ENCODE measurements at regions not wholly inside any gene's neighbourhood (a gene's known extent, or its start where the extent isn't known, plus 50 kb on each side); places are given as distances from the start of the nearest gene placed in this dataset.

- no peaks in the 10 kb centered on the region for H3K9me3 ChIP-seq (ENCODE audit: low read length)
- no peaks in the 10 kb centered on the region for H3K9me2 ChIP-seq (replicated peaks; ENCODE audit: low read length)
- ATAC-seq: no peak
- no peak overlapping the region for H3K27ac ChIP-seq (ENCODE audit: low read length)
- H3K36me3 ChIP-seq (ENCODE audit: low read depth, low read length): no peaks in the 10 kb centered on the region
- DNase-seq: no peak
- H3K4me2 ChIP-seq (ENCODE audit: low read length): no peak overlapping the region
- BruUV-seq (replicated peaks): no TSS peak
- H3K4me1 ChIP-seq (ENCODE audit: insufficient read depth, low read length): no peaks in the 10 kb centered on the region
- intact Hi-C loops (cut with micrococcal nuclease): loop anchor here (5.0 kb wide), 2 partner anchors 490 to 1405 kb away; no protein-coding TSS in a partner anchor
- TF ChIP-seq EZH2phosphoT487 (IDR thresholded peaks at IDR 0.05; ENCODE audit: borderline replicate concordance, low read length): no peak
- no peak for TF ChIP-seq CTCF (conservative IDR thresholded peaks at IDR 0.05; ENCODE audit: low read depth, low read length)
- TF ChIP-seq EZH2 (IDR thresholded peaks at IDR 0.05; ENCODE audit: low read length, unreplicated experiment): no peak
- H3K9ac ChIP-seq (ENCODE audit: low read length): no peak overlapping the region
- ChIA-PET CTCF (no interaction called here), POLR2A (ENCODE audit: unreplicated experiment) (no interaction called here)
- H3K79me2 ChIP-seq (ENCODE audit: low read length): no peaks in the 10 kb centered on the region
- H2AFZ ChIP-seq (ENCODE audit: low read length): no peak overlapping the region
- no peaks in the 10 kb centered on the region for H3F3A ChIP-seq (ENCODE audit: low read length, unreplicated experiment)
- H4K20me1 ChIP-seq (ENCODE audit: low read length): no peaks in the 10 kb centered on the region
- H3K4me3 ChIP-seq (ENCODE audit: low read length): no peak overlapping the region
- H3K27me3 ChIP-seq (ENCODE audit: low read length): peaks cover 46% of the 10 kb centered on the region; the same call in 1 of the 2 replicates
These were observed 222.7 kb upstream of the DNAJC19 start for GRCh38 chr3:181212271-181212670.

- H4K20me1 ChIP-seq (ENCODE audit: low read length): no peaks in the 10 kb centered on the region
- POLR2A ChIA-PET (ENCODE audit: unreplicated experiment): no interaction called here
- H3K4me3 ChIP-seq (ENCODE audit: low read length): no peak overlapping the region
- peak; percentile 47 for DNase-seq
- CTCF ChIA-PET: interaction anchor here (0.5 to 1.0 kb wide), 4 partner anchors 117 to 663 kb away, joined by 3 to 4 read pairs (median 4); no protein-coding TSS in a partner anchor
- BruUV-seq (replicated peaks): no TSS peak
- H3K9ac ChIP-seq (ENCODE audit: low read length): no peak overlapping the region
- H3K36me3 ChIP-seq (ENCODE audit: low read depth, low read length): no peaks in the 10 kb centered on the region
- no peaks in the 10 kb centered on the region for H3K4me1 ChIP-seq (ENCODE audit: insufficient read depth, low read length)
- H3K4me2 ChIP-seq (ENCODE audit: low read length): no peak overlapping the region
- H3K27me3 ChIP-seq (ENCODE audit: low read length): peaks cover 31% of the 10 kb centered on the region; the same call in 1 of the 2 replicates
- no peaks in the 10 kb centered on the region for H3K79me2 ChIP-seq (ENCODE audit: low read length)
- TF ChIP-seq CTCF (conservative IDR thresholded peaks at IDR 0.05; ENCODE audit: low read depth, low read length) (peak; percentile 49), EZH2 (IDR thresholded peaks at IDR 0.05; ENCODE audit: low read length, unreplicated experiment) (no peak)
- intact Hi-C loops (cut with micrococcal nuclease): loop anchor here (1.0 to 5.0 kb wide), 3 partner anchors 492 to 1473 kb away; no protein-coding TSS in a partner anchor
- no peak overlapping the region for H3K27ac ChIP-seq (ENCODE audit: low read length)
- no peak for ATAC-seq
- H3F3A ChIP-seq (ENCODE audit: low read length, unreplicated experiment): no peaks in the 10 kb centered on the region
- H3K9me2 ChIP-seq (replicated peaks; ENCODE audit: low read length): no peaks in the 10 kb centered on the region
- H2AFZ ChIP-seq (ENCODE audit: low read length): no peak overlapping the region
- H3K9me3 ChIP-seq (ENCODE audit: low read length): no peaks in the 10 kb centered on the region
These were observed 220.7 kb upstream of the DNAJC19 start for GRCh38 chr3:181210275-181210674.

- DNase-seq: no peak
- Histone ChIP-seq H3K4me3 (ENCODE audit: low read length) (no peak overlapping the region), H3K4me1 (ENCODE audit: insufficient read depth, low read length) (no peaks in the 10 kb centered on the region), H3K36me3 (ENCODE audit: low read depth, low read length) (no peaks in the 10 kb centered on the region), H3K27ac (ENCODE audit: low read length) (no peak overlapping the region), H3K79me2 (ENCODE audit: low read length) (no peaks in the 10 kb centered on the region), H4K20me1 (ENCODE audit: low read length) (no peaks in the 10 kb centered on the region), H3K9me2 (replicated peaks; ENCODE audit: low read length) (no peaks in the 10 kb centered on the region), H2AFZ (ENCODE audit: low read length) (no peak overlapping the region), H3K27me3 (ENCODE audit: low read length) (peaks cover 13% of the 10 kb centered on the region; the same call in 1 of the 2 replicates), H3K4me2 (ENCODE audit: low read length) (no peak overlapping the region), H3F3A (ENCODE audit: low read length, unreplicated experiment) (no peaks in the 10 kb centered on the region), H3K9me3 (ENCODE audit: low read length) (no peaks in the 10 kb centered on the region), H3K9ac (ENCODE audit: low read length) (no peak overlapping the region)
- intact Hi-C loops (cut with micrococcal nuclease): no loop called here
- no TSS peak for BruUV-seq (replicated peaks)
- ATAC-seq: no peak
- ChIA-PET CTCF (no interaction called here), POLR2A (ENCODE audit: unreplicated experiment) (no interaction called here)
- TF ChIP-seq EZH2phosphoT487 (IDR thresholded peaks at IDR 0.05; ENCODE audit: borderline replicate concordance, low read length) (no peak), CTCF (conservative IDR thresholded peaks at IDR 0.05; ENCODE audit: low read depth, low read length) (no peak), EZH2 (IDR thresholded peaks at IDR 0.05; ENCODE audit: low read length, unreplicated experiment) (no peak)
These were observed 200.0 kb upstream of the DNAJC19 start for GRCh38 chr3:181189556-181189955.
